GM21717 (cell line): ENCODE measurements at regions not wholly inside any gene's neighbourhood (a gene's known extent, or its start where the extent isn't known, plus 50 kb on each side); places are given as distances from the start of the nearest gene placed in this dataset.
"Not testable (repeated sequence)": the region's sequence is repeated elsewhere in the genome, so short reads cannot be mapped to it uniquely, and the experiment has no call there.

ENCODE experiments used
- ATAC-seq: cut with Tn5 transposase; IDR thresholded peaks from one replicate; pipeline ENCODE4 v1.9.1; 2021; ENCODE audit warnings: mild to moderate bottlenecking, moderate library complexity; ENCODE audit not compliant: unreplicated experiment

DNA sequence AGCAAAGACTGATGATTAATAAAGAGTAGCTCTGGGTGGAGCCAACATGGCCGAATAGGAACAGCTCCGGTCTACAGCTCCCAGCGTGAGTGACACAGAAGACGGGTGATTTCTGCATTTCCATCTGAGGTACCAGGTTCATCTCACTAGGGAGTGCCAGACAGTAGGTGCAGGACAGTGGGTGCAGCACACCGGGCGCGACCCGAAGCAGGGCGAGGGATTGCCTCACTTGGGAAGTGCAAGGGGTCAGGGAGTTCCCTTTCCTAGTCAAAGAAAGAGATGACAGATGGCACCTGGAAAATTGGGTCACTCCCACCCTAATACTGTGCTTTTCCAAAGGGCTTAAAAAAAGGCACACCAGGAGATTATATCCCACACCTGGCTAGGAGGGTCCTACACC is 533.4 kb upstream of the LRATD1 start:
- ATAC-seq = not testable (repeated sequence)

DNA sequence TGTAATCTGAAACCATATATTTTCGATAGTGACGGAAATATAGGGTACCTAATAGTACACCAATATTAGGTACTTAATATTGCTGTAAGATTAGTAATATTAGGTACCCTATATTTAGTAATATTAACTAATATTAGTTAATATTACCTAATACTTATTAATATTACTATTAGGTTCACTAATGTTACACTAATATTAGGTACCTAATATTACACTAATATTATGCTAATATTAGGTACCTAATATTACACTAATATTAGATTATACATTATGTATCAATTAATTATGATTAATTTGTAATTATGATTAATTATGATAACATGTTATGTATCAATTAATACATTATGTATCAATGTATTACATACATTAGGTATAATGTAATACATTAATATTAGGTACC is 518.2 kb upstream of the LRATD1 start:
- no peak for ATAC-seq

DNA sequence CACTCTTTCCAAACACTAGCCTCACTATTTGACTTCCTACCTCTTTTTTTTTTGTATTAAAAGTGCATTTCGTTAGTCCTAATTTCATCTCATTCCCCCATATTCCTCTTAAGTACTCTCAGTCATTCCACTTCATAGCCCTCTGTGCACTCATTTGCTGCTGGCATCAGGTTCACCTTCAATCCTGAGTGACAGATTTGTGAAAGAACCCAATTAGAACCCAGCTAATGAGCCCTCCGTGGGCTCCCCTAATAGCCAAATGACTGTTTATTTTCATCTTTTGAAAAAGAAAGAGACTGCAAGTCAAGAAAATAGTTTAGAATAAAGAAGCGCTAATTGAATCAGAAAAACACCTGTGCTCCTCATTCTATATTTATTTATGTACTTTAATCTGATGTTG is 512.1 kb upstream of the LRATD1 start:
- ATAC-seq = no peak

DNA sequence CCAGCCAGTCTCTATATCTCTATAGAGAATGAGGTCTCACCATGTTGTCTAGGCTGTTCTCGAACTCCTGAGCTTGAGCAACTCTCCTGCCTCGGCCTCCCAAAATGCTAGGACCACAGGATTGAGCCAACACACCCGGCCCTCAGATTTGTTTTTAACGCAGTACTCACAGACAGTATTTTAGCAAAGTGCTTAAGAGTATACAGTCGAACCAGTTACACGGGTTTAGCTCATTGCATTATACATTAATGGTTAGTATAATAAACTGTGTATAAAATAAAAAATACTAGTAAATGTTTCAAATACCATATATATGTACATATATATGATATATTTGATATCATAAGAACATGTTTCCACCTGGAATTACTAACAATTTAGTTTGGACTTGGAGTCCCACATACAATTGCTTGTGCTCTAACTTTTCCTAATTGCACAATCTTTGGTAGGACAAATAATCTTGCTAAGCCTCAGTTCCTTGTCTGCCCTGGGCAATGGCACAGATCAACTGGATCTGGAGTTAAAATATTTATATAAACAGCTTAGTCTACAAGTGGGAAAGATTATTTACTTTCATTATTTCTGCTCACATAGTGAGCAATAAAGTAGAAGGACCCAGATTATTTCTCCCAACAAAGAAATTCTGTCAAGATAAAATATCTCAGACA is 508.9 kb upstream of the LRATD1 start:
- ATAC-seq = no peak

DNA sequence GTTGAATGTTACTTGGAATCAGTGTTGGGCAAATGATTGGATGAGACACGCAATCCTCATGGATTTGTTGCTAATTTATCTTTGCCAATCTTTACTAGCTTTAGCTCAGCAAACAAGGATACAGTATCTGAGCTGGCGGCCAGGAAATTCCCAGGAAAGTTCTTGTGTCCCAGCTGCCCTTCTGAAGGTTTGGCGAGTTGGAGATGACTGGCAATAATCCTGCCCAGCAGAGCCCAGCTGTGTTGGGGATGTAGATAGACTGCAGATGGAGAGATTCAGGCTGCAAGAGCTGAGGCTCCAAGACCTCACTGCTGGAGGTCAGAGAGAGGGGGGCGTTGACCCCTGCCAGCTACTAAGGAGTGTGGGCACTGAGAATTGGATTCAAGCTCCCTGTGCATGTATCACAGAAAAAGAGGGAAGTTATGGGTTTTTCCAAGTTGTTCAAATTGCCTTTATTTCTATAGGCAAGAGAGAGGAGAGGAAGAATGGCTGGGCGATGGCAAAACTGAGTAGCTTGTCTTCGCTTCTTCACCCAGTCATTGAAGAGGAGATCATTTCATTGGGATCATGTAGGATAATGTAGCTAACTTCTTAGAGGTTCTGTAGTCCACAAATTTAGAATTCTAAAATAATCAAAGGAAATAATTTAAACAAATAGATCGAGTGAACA is 506.8 kb upstream of the LRATD1 start:
- no peak for ATAC-seq

DNA sequence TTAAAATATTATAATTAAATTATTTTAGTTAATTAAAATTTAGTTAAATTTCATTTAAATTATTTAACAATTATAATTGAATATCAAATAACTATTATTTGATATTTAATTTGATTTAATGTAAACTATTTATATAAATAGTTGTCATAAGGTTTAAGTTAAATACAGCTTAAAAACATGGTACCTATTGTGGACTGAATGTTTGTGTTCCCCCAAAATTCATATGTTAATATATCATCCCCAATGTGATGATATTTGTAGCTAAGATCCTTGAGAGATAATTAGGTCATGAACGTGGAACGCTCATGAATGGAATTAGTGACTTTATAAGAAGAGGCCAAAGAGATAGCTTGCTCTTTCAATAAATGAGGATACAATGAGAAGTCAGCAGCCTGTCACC is 505.7 kb upstream of the LRATD1 start:
- ATAC-seq = no peak

DNA sequence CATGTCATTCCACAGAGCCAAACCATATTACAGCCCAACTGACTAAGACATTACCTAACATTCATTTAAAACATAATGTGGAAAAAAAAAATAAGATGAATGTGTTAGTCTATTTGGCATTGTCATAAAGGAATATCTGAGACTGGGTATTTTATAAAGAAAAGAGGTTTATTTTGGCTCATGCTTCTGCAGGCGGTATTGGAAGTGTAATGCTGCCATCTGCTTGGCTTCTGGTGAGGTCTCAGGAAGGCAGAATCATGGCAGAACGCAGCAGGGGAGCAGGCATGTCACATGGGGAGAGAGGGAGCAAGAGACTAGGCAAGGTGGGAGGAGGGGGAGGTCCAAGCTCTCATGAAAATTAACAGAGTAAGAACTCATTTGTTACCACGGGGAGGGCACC is 504.8 kb upstream of the LRATD1 start:
- no peak for ATAC-seq

DNA sequence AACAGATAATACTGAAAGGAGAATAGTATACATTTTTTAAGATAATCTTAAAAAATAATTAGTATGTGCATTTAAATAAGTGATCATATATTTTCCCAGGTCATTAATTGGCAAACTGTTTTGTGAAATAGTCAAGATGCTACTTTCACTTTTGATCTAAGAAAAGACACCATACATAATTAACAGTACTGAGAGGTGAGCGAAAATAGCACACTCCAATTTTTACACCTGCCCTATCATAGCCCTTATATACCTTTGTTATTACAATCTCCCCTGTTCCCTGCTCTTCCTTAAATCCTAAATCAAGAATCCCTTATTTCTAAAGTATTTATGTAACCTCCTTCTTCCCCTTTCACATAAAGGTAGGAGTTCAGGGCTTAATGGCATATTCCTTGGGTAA is 500.1 kb upstream of the LRATD1 start:
- ATAC-seq = no peak

DNA sequence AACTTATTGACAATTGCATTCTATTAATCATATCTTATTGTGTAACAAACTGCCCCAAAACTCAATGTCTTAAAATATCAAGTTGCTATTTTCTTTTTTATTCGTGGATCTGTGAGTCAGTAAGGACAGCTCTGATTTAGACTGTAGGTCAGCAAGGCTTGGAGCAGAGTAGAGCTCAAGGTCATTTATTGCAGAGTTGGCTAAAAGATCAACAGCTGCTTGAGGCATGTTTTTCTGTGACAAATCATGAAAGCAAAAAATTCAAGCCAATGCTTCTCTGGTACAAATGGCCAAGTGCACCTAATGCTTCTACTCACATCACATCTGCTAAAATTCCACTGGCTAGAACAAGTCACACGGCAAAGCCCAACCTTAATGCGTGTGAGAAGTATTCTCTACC is 497.7 kb upstream of the LRATD1 start:
- ATAC-seq = no peak

DNA sequence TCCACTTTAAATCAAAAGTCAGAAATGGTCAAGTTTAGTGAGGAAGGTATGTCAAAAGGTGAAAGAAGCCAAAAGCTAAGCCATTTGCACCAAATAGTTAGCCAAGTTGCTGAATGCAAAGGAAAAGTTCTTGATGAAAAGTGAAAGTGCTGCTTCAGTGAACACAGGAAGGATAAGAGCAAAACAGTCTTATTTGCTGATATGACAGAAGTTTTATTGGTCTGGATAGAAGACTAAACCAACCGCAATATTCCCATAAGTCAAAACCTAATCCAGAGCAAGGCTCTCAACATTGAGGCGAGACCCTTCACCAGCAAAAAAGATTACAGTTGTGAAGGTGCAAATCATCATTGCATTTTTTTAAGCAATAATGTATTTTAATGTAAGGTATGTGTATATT is 496.5 kb upstream of the LRATD1 start:
- ATAC-seq = no peak

DNA sequence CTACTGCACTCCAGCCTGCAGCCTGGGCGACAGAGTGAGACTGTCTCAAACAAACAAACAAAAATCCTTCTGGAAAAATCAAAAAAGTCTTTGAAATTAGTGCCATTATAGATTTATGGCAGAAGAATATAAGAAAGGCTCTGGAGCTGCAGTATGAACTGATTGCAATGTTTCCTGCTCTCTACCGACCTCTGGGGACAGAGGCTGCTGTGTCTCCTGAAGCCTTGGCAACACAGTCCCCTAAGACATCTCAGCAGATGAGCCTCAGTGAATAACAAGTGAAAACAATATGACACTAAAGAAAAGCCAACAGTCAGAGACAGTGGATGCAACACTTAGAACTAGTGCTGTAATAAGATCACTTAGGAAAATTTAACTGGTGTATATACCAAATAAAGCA is 494.9 kb upstream of the LRATD1 start:
- no peak for ATAC-seq

DNA sequence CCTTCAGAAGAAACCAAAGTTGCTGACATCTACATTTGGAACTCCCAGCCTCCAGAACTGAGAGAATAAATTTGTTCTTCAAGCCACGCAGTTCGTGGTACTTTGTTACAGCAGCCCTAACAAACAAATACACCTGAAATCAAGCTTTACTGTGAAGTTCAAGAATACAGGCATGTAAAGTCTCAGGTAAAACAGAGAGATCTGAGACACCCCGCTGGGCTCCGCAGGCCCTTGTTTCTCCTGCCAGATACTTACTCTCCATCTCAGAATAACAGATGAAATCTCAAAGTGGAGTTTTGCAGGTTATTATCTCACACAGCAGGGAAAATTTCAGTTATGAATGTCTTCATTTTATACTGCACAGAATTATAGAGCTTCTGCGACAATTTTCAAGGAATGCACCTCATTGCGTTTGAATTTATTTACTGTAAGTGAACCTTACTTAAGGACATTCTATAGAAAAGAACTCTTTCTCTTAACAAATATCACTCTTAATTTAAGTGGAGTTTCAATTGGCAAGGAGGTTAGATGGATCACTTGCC is 492.4 kb upstream of the LRATD1 start:
- no peak for ATAC-seq

DNA sequence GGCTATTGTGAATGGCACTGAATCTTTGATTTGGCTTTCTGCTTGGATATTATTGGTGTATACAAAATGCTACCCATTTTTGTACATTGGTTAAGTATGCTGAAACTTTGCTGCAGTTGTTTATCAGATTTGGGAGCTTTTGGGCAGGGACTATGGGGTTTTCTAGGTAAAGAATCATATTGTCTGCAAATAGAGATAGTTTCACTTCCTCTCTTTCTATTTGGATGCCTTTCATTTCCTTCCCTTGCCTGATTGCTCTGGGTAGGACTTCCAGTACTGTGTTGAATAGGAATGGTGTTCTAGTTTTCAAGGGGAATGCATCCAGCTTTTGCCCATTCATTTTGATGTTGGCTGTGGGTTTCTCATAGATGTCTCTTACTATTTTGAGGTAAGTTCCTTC is 489.1 kb upstream of the LRATD1 start:
- no peak for ATAC-seq

DNA sequence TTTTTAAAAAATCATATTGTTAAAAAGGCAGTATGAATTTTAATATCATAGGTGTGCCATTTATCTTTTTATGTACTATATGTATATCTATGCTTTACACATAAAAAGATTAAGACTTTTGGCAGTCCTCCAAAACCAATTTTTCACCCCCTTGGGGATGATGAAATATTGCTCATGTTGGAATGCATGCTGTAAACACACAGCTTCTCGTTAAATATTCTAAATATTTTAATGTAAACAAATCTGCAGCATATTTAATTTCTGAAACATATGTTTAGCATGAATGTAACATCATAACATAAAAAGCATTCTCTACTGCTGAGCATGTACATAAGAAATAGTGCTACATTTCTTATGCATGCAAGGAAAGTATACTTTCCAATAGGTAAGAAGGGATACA is 484.3 kb upstream of the LRATD1 start:
- no peak for ATAC-seq

DNA sequence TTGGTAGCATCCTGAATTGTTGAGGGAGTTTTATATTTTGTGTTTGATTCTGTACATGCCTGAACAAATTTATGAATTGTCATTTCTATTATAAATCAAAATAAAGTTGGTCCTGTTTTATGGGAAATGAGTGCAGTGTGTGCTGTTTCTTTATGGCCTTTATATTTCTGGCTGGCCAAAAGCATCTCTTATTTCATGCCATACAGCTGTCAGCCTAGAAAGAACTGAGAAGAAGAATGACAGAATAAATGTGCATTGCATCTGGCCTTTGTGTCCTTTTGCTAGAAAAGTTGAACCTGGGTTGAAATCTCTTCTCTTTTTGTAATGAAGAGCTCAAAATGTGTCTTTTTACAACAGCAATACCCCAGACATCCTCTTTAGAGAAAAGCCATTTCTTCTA is 474.7 kb upstream of the LRATD1 start:
- ATAC-seq = no peak

DNA sequence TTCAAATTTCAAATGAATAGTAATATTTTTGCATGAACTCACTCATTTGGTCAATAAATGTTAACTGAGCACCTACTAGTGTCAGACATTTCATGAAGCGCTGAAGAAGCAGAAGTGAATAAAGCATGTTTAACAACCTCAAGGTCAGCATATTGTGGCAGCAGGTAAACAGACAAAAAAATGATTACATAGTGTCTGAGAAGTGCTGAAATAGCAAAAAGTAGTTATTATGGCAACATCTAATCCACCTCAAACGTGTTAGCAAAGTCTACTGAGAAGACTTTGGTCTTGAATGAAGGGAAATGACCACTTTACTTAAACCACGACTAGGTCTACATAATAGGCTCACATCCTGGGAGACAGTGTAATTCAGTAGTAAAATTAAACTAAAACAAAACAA is 452.2 kb upstream of the LRATD1 start:
- no peak for ATAC-seq

DNA sequence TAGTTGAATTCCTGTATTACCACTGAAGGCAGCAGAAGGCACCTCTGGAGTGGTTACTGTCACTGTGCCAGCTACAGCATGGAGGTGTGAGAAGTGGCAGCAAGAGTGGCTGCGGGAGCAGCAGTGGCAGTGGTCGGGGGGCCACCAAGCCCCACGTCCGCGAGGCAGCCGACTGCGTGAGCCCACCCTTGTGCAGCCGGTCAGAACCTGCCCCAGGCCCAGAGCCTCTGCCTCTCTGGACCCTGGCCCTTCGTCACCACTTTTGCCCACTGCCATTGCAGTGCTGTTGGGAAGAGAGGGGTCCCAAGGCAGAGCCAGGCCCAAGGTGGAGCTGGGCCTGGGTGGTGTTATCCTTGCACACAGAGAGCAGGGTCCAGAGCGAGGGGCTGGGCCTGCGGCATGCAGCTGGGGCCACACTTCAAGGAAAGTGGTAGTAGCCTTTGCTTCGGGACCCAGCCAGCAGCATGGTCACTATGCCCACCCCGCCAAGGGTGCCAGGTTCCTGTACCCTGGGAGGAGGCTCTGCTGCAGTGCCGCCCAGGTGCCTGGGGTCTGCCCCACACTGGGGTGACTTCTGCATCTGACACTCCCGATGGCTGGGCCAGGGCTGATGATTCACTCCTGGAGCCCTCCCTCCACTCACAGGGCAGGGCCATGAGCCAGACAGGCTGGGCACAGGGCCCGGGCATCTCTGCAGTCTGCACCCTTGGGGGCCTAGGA is 450.1 kb upstream of the LRATD1 start:
- ATAC-seq = no peak

DNA sequence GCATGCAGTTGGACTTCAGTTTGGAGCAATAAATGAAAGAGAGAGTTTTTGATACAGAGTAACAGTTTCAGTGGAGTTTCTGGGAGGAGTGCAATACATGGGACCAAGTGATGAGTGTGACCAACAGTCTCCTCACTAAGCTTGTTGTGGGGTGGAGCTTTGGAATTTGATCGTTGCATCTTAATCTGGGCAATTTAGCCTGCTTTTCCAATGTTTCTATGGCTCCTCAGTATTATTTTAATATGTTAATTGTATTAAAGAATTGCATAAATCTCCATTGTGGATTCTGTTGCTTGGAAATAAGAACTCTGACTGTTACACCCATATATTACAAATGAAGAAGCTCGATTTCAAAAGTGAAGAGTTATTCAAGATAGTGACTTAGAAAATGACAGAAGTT is 446.6 kb upstream of the LRATD1 start:
- ATAC-seq = no peak

DNA sequence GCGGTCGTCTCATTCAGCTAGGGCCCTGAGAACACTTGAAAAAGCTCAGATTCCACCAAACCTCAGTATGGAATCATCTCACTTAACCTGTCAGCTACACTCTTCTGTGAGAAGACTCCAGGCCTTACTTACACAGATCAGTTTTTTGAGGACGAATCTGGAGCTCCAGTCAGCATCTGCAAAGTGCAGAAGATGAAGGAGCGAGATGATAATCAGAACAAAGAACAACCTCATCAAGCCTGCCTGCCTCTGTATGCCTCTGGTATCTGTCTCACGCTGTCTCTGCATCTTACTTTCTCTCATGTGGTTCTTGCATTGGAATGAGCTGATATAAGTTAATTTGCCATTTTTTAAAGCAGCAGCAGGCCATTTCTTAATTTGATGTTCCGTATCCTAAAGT is 444.1 kb upstream of the LRATD1 start:
- ATAC-seq = no peak

DNA sequence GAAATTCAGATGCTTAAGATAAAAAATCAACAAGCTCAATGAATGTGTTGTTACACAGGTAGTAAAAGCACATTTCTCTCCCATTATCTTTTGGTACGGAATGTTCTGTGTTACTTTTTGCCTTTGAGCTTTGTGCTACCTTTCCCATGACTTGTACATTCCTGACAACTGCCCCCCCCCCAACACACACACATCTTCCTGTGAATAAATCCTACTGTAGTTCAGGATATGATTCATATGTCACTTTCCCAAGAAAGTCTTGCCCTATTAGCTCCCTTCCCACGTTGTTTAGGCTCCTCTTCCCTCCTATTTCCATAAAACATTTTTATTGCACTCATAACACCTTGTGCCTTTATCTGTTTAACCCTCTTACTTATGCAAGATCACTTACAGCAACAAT is 442.6 kb upstream of the LRATD1 start:
- ATAC-seq = no peak

DNA sequence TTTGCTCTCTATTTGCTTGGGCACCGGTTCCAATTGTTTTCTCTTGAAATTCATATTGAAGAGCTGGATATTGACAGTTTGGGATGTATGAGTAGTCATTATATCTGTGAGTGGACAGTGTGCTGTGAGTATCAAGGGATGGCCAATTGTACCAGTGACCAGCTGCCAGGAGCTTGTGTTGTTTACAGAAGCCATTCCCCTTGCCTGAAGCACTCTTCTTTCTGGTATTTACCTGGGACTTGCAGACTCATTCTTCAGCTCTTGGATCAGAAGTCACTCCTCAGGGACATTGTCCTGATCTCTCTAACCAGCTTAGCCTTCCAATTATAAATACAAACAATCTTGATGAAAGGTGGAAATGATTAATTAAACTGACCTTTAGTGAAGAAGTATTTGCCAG is 438.3 kb upstream of the LRATD1 start:
- no peak for ATAC-seq

DNA sequence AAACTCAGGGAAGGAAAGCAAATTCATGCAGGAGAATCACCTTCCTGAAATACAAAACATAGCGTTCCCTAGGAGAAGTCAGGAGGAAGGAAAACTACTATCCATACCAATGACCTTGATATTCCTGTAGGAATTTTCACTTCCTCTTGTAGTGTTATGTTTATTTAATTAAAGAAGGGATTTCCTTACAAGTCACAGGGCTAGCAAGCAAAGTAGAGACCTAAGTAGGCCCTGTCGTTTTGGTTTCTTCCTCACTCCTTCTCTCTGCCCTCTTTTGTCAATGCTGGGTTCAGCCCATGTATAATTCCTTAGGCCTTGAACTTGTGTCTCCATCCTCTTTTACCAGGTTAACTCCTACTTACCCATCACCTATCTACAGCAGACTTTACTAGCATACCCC is 435.2 kb upstream of the LRATD1 start:
- no peak for ATAC-seq
